Activated CD4-positive, alpha-beta memory T cell treated with anti-CD3 and anti-CD28 coated beads, Interleukin-2, amount 10 ng/mL, durations not matched to agents 7 days and 5 days (primary cell): ENCODE measurements at regions not wholly inside any gene's neighbourhood (a gene's known extent, or its start where the extent isn't known, plus 50 kb on each side); places are given as distances from the start of the nearest gene placed in this dataset.
"Not testable (repeated sequence)": the region's sequence is repeated elsewhere in the genome, so short reads cannot be mapped to it uniquely, and the experiment has no call there.

ENCODE experiments used
- CTCF ChIA-PET: fragments of 350-600 bp; sonication (Branson Sonifier 250); formaldehyde crosslinking; loops from one replicate; lab custom pipeline; 2021; ENCODE audit warnings: antibody characterized with exemption, inconsistent platforms; lab: Charles Lee
- POLR2A ChIA-PET: fragments of 350-600 bp; sonication (Branson Sonifier 250); formaldehyde crosslinking; loops from one replicate; lab custom pipeline; 2021; ENCODE audit warnings: antibody characterized with exemption; lab: Charles Lee
- DNase-seq: peaks from one replicate; pipeline ENCODE4 v3.0.0-alpha.2; 2020
- H3K27ac Mint-ChIP-seq: one replicate; pipeline ENCODE4 v1.8.0; 2021; ENCODE audit warnings: mild to moderate bottlenecking, mixed read lengths
- H3K27me3 Mint-ChIP-seq: one replicate; pipeline ENCODE4 v1.8.0; 2021; ENCODE audit warnings: mixed read lengths
- H3K36me3 Mint-ChIP-seq: one replicate; pipeline ENCODE4 v1.8.0; 2021; ENCODE audit warnings: low read depth, mixed read lengths
- H3K4me1 Mint-ChIP-seq: one replicate; pipeline ENCODE4 v1.8.0; 2021; ENCODE audit warnings: mixed read lengths
- H3K4me3 Mint-ChIP-seq: one replicate; pipeline ENCODE4 v1.8.0; 2021; ENCODE audit warnings: mild to moderate bottlenecking, mixed read lengths
- H3K9me3 Mint-ChIP-seq: one replicate; pipeline ENCODE4 v1.8.0; 2021; ENCODE audit warnings: mixed read lengths

GRCh38 chr4:43550981-43551627 lies 658.6 kb downstream of the GRXCR1 start:
- H3K4me3 Mint-ChIP-seq = no peak overlapping the region
- CTCF ChIA-PET = no interaction called here
- POLR2A ChIA-PET = no interaction called here
- no peak for DNase-seq
- H3K27ac Mint-ChIP-seq = no peak overlapping the region
- no peaks in the 10 kb centered on the region for H3K4me1 Mint-ChIP-seq
- peaks cover 15% of the 10 kb centered on the region for H3K9me3 Mint-ChIP-seq
- no peaks in the 10 kb centered on the region for H3K27me3 Mint-ChIP-seq
- no peaks in the 10 kb centered on the region for H3K36me3 Mint-ChIP-seq

GRCh38 chr4:43556262-43556661 lies 663.7 kb downstream of the GRXCR1 start:
- H3K27ac Mint-ChIP-seq = no peak overlapping the region
- no peaks in the 10 kb centered on the region for H3K27me3 Mint-ChIP-seq
- POLR2A ChIA-PET = no interaction called here
- CTCF ChIA-PET = no interaction called here
- H3K36me3 Mint-ChIP-seq = no peaks in the 10 kb centered on the region
- DNase-seq = no peak
- peaks cover 17% of the 10 kb centered on the region for H3K9me3 Mint-ChIP-seq
- H3K4me3 Mint-ChIP-seq = no peak overlapping the region
- H3K4me1 Mint-ChIP-seq = no peaks in the 10 kb centered on the region

- POLR2A ChIA-PET = no interaction called here
- Mint-ChIP-seq H3K27me3 (no peaks in the 10 kb centered on the region), H3K4me1 (no peaks in the 10 kb centered on the region), H3K36me3 (no peaks in the 10 kb centered on the region), H3K9me3 (peaks cover 6% of the 10 kb centered on the region), H3K4me3 (no peak overlapping the region), H3K27ac (no peak overlapping the region)
- no peak for DNase-seq
- CTCF ChIA-PET = no interaction called here
These were observed 667.5 kb downstream of the GRXCR1 start for GRCh38 chr4:43560047-43560446.

- POLR2A ChIA-PET = no interaction called here
- no peaks in the 10 kb centered on the region for H3K27me3 Mint-ChIP-seq
- no peak for DNase-seq
- no peak overlapping the region for H3K4me3 Mint-ChIP-seq
- H3K27ac Mint-ChIP-seq = no peak overlapping the region
- H3K9me3 Mint-ChIP-seq = peaks cover 4% of the 10 kb centered on the region
- H3K4me1 Mint-ChIP-seq = no peaks in the 10 kb centered on the region
- H3K36me3 Mint-ChIP-seq = no peaks in the 10 kb centered on the region
- CTCF ChIA-PET = no interaction called here
These were observed 671.6 kb downstream of the GRXCR1 start for GRCh38 chr4:43564107-43564506.

GRCh38 chr4:43564591-43564990 lies 672.1 kb downstream of the GRXCR1 start:
- CTCF ChIA-PET = no interaction called here
- Mint-ChIP-seq H3K4me3 (no peak overlapping the region), H3K36me3 (no peaks in the 10 kb centered on the region)

GRCh38 chr4:43567644-43568043 lies 675.1 kb downstream of the GRXCR1 start:
- Mint-ChIP-seq H3K9me3 (peaks cover 2% of the 10 kb centered on the region), H3K4me1 (no peaks in the 10 kb centered on the region), H3K4me3 (no peak overlapping the region), H3K27me3 (no peaks in the 10 kb centered on the region), H3K36me3 (no peaks in the 10 kb centered on the region), H3K27ac (no peak overlapping the region)
- ChIA-PET CTCF (no interaction called here), POLR2A (no interaction called here)
- DNase-seq = no peak

More at GRCh38 chr4:43564591-43564990, 672.1 kb downstream of the GRXCR1 start:
- Mint-ChIP-seq H3K27me3 (no peaks in the 10 kb centered on the region), H3K9me3 (peaks cover 4% of the 10 kb centered on the region), H3K4me1 (no peaks in the 10 kb centered on the region), H3K27ac (no peak overlapping the region)
- POLR2A ChIA-PET = no interaction called here
- DNase-seq = no peak

- CTCF ChIA-PET = no interaction called here
- no peaks in the 10 kb centered on the region for H3K4me1 Mint-ChIP-seq
- DNase-seq = no peak
- H3K36me3 Mint-ChIP-seq = no peaks in the 10 kb centered on the region
- H3K9me3 Mint-ChIP-seq = peaks cover 9% of the 10 kb centered on the region
- H3K4me3 Mint-ChIP-seq = no peak overlapping the region
- no peaks in the 10 kb centered on the region for H3K27me3 Mint-ChIP-seq
- POLR2A ChIA-PET = no interaction called here
- H3K27ac Mint-ChIP-seq = no peak overlapping the region
These were observed 694.3 kb downstream of the GRXCR1 start for GRCh38 chr4:43586813-43587212.

GRCh38 chr4:43587758-43588157 lies 695.2 kb downstream of the GRXCR1 start:
- no peaks in the 10 kb centered on the region for H3K36me3 Mint-ChIP-seq
- CTCF ChIA-PET = no interaction called here
- no peaks in the 10 kb centered on the region for H3K27me3 Mint-ChIP-seq

GRCh38 chr4:43607400-43607799 lies 714.9 kb downstream of the GRXCR1 start:
- no peak overlapping the region for H3K27ac Mint-ChIP-seq
- no peaks in the 10 kb centered on the region for H3K36me3 Mint-ChIP-seq
- no peak overlapping the region for H3K4me3 Mint-ChIP-seq
- CTCF ChIA-PET = no interaction called here
- H3K9me3 Mint-ChIP-seq = no peaks in the 10 kb centered on the region
- no peak for DNase-seq
- no peaks in the 10 kb centered on the region for H3K4me1 Mint-ChIP-seq
- no peaks in the 10 kb centered on the region for H3K27me3 Mint-ChIP-seq
- POLR2A ChIA-PET = no interaction called here

More at GRCh38 chr4:43587758-43588157, 695.2 kb downstream of the GRXCR1 start:
- H3K27ac Mint-ChIP-seq = no peak overlapping the region
- H3K9me3 Mint-ChIP-seq = peaks cover 11% of the 10 kb centered on the region
- no peaks in the 10 kb centered on the region for H3K4me1 Mint-ChIP-seq
- no peak overlapping the region for H3K4me3 Mint-ChIP-seq
- POLR2A ChIA-PET = no interaction called here
- no peak for DNase-seq

GRCh38 chr4:43607827-43608461 lies 715.4 kb downstream of the GRXCR1 start:
- H3K4me1 Mint-ChIP-seq = no peaks in the 10 kb centered on the region

GRCh38 chr4:43619219-43619618 lies 726.7 kb downstream of the GRXCR1 start:
- H3K36me3 Mint-ChIP-seq = no peaks in the 10 kb centered on the region
- ChIA-PET CTCF (no interaction called here), POLR2A (no interaction called here)
- no peaks in the 10 kb centered on the region for H3K27me3 Mint-ChIP-seq
- no peak for DNase-seq
- H3K9me3 Mint-ChIP-seq = peaks cover 22% of the 10 kb centered on the region
- H3K4me3 Mint-ChIP-seq = no peak overlapping the region
- no peaks in the 10 kb centered on the region for H3K4me1 Mint-ChIP-seq
- no peak overlapping the region for H3K27ac Mint-ChIP-seq

More at GRCh38 chr4:43607827-43608461, 715.4 kb downstream of the GRXCR1 start:
- Mint-ChIP-seq H3K36me3 (no peaks in the 10 kb centered on the region), H3K27me3 (no peaks in the 10 kb centered on the region), H3K27ac (no peak overlapping the region), H3K9me3 (no peaks in the 10 kb centered on the region), H3K4me3 (no peak overlapping the region)
- ChIA-PET POLR2A (no interaction called here), CTCF (no interaction called here)
- no peak for DNase-seq

- DNase-seq, CTCF ChIA-PET, H3K27ac Mint-ChIP-seq, H3K27me3 Mint-ChIP-seq, POLR2A ChIA-PET, H3K4me1 Mint-ChIP-seq, H3K9me3 Mint-ChIP-seq, H3K36me3 Mint-ChIP-seq, H3K4me3 Mint-ChIP-seq: not testable (repeated sequence)
These were observed 745.4 kb downstream of the GRXCR1 start for GRCh38 chr4:43637893-43638292.

- no peak for DNase-seq
- H3K27me3 Mint-ChIP-seq = no peaks in the 10 kb centered on the region
- H3K4me1 Mint-ChIP-seq = no peaks in the 10 kb centered on the region
- peaks cover 9% of the 10 kb centered on the region for H3K9me3 Mint-ChIP-seq
- no peak overlapping the region for H3K4me3 Mint-ChIP-seq
- ChIA-PET CTCF (no interaction called here), POLR2A (no interaction called here)
- H3K27ac Mint-ChIP-seq = no peak overlapping the region
- no peaks in the 10 kb centered on the region for H3K36me3 Mint-ChIP-seq
These were observed 759.5 kb downstream of the GRXCR1 start for GRCh38 chr4:43651991-43652390.

GRCh38 chr4:43659547-43659946 lies 767.0 kb downstream of the GRXCR1 start:
- H3K4me1 Mint-ChIP-seq, H3K36me3 Mint-ChIP-seq, POLR2A ChIA-PET, H3K4me3 Mint-ChIP-seq, DNase-seq, H3K27ac Mint-ChIP-seq, CTCF ChIA-PET, H3K27me3 Mint-ChIP-seq, H3K9me3 Mint-ChIP-seq: not testable (repeated sequence)
